Prostate gland (tissue), 2 donors: ENCODE measurements at regions not wholly inside any gene's neighbourhood (a gene's known extent, or its start where the extent isn't known, plus 50 kb on each side); places are given as distances from the start of the nearest gene placed in this dataset.

ENCODE experiments used
- POLR2A ChIP-seq: fragments of 450-650 bp; IDR thresholded peaks from one replicate; pipeline ENCODE4 v1.6.1; 2016; ENCODE audit warnings: antibody characterized with exemption, mild to moderate bottlenecking
- TF ChIP-seq, protein P1 (sequence below), 4 experiments: fragments of 200-600 bp in 2 of 4; fragments of 450-650 bp in 2 of 4; sonication (generic) in 2 of 4; IDR thresholded peaks; 1 replicate in 3 of 4; 2 replicates in 1 of 4; pipeline ENCODE4 v1.5.1; 2016 to 2019; ENCODE audit warnings: antibody characterized with exemption in 4 of 4, mild to moderate bottlenecking in 2 of 4, moderate library complexity in 2 of 4

DNA sequence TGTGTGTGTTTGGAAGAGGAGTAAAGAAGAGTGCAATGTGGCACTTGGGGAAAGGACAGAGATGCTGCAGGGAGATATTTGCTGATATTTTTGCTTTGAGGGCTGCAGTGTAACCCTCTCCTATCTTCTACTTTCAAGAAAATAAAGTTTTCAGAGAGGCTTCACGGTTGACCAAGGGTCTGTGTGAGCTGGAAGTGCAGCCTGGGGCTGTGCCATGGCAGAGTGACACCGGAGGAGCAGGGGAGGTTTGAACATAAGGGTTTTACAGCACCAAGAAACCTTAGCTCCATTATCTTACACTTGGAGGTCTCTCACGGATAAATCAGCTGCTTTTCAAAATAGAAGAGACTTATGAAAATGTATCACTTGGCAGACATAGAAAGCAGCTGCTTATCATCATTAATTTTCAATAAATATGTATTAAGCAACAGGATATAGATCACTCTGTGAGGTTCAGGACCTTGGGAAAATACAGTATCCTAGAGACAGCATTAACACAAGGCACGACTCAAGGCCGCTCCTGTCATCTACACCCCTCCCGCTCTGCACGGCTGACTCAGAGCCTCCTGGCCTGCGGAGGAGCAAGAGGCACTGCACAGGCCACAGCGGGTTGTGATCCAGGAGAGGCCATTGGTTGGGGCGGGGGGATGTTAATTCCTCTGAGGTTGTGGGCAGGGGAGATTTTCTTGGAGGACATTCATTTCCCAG, 127.8 kb downstream of the COPS8 start:
- TF ChIP-seq, protein P1, sequence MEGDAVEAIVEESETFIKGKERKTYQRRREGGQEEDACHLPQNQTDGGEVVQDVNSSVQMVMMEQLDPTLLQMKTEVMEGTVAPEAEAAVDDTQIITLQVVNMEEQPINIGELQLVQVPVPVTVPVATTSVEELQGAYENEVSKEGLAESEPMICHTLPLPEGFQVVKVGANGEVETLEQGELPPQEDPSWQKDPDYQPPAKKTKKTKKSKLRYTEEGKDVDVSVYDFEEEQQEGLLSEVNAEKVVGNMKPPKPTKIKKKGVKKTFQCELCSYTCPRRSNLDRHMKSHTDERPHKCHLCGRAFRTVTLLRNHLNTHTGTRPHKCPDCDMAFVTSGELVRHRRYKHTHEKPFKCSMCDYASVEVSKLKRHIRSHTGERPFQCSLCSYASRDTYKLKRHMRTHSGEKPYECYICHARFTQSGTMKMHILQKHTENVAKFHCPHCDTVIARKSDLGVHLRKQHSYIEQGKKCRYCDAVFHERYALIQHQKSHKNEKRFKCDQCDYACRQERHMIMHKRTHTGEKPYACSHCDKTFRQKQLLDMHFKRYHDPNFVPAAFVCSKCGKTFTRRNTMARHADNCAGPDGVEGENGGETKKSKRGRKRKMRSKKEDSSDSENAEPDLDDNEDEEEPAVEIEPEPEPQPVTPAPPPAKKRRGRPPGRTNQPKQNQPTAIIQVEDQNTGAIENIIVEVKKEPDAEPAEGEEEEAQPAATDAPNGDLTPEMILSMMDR (IDR thresholded peaks at IDR 0.05), result no peak
- TF ChIP-seq POLR2A, result no peak
